HCT116 (cell line): ENCODE measurements at regions not wholly inside any gene's neighbourhood (a gene's known extent, or its start where the extent isn't known, plus 50 kb on each side); places are given as distances from the start of the nearest gene placed in this dataset.

Experiments
- ATAC-seq: fragments of 200-7000 bp; cut with Tn5 transposase; 2 replicates; pipeline ENCODE4 v1.9.1; 2020; ENCODE audit warnings: mild to moderate bottlenecking, moderate library complexity
- BruUV-seq: library from RNA; stranded (reverse); fragments of 400-500 nt; replicated peaks from 2 replicates; lab custom pipeline; 2021; lab: Mats Ljungman, UMichigan
- CTCF ChIA-PET: fragments of 300-600 bp; sonication (Branson Sonifier 250); formaldehyde crosslinking; loops from one replicate; lab custom pipeline; 2021; ENCODE audit warnings: antibody characterized with exemption; lab: Charles Lee
- POLR2A ChIA-PET: fragments of 300-600, 350-600 bp; sonication (Branson Sonifier 250); formaldehyde crosslinking; loops from one replicate; lab custom pipeline; 2021; ENCODE audit warnings: antibody characterized with exemption; lab: Charles Lee
- RAD21 ChIA-PET, 2 experiments: fragments of 300-600 bp; sonication (Branson Sonifier 250); formaldehyde crosslinking; loops; one replicate each; lab custom pipeline; 2023; ENCODE audit warnings: low total read pairs in 2 of 2; ENCODE audit not compliant: uncharacterized antibody in 2 of 2, unreplicated experiment in 2 of 2, low non-redundant PET in 1 of 2; lab: Charles Lee
- DNase-seq: peaks from one replicate; pipeline ENCODE4 v3.0.0-alpha.2; 2010; ENCODE audit warnings: low read depth, low spot score
- H2AFZ ChIP-seq: fragments of 200-600 bp; shearing (Covaris generic), sonication (generic); 2 replicates; pipeline ENCODE4 v1.6.1; 2017; ENCODE audit warnings: low read depth, mixed run types, mixed read lengths, antibody characterized with exemption, low read length; ENCODE audit not compliant: poor library complexity, severe bottlenecking
- H3K27ac ChIP-seq: 2 replicates; pipeline ENCODE4 v1.5.1; 2012; ENCODE audit warnings: low read depth, low read length
- H3K27me3 ChIP-seq: fragments of 200-600 bp; sonication (generic); 2 replicates; pipeline ENCODE4 v1.6.1; 2016; ENCODE audit warnings: mixed run types, low read length, mixed read lengths; ENCODE audit not compliant: insufficient read depth
- H3K36me3 ChIP-seq, 2 experiments: fragments of 200-500 bp in 1 of 2; fragments of 200-600 bp in 1 of 2; sonication (Bioruptor generic) in 1 of 2; sonication (generic) in 1 of 2; 2 replicates each; pipeline versions ENCODE4 v1.5.1 to v1.6.1; 2014 to 2016; ENCODE audit warnings: low read length in 2 of 2, inconsistent platforms in 1 of 2, mixed read lengths in 1 of 2, mixed run types in 1 of 2; ENCODE audit not compliant: insufficient read depth in 2 of 2, control insufficient read depth in 1 of 2
- H3K4me1 ChIP-seq, 2 experiments: fragments of 200-600 bp in 1 of 2; sonication (generic) in 1 of 2; 2 replicates each; pipeline versions ENCODE4 v1.5.1 to v1.6.1; 2012 to 2017; ENCODE audit warnings: low read length in 2 of 2, inconsistent platforms in 1 of 2, mild to moderate bottlenecking in 1 of 2, mixed read lengths in 1 of 2, mixed run types in 1 of 2, moderate library complexity in 1 of 2; ENCODE audit not compliant: insufficient read depth in 2 of 2, control insufficient read depth in 1 of 2
- H3K4me2 ChIP-seq: fragments of 200-600 bp; sonication (generic); 2 replicates; pipeline ENCODE4 v1.6.1; 2017; ENCODE audit warnings: mixed run types, low read length, mixed read lengths
- H3K4me3 ChIP-seq, 2 experiments: fragments of 200-600 bp in 1 of 2; sonication (generic) in 1 of 2; replicated peaks in 1 of 2; 2 replicates each; pipeline ENCODE4 v1.5.1; 2011 to 2016; ENCODE audit warnings: low read length in 2 of 2, control low read depth in 1 of 2, low read depth in 1 of 2, mild to moderate bottlenecking in 1 of 2, mixed read lengths in 1 of 2, mixed run types in 1 of 2
- H3K79me2 ChIP-seq: fragments of 200-600 bp; sonication (generic); 2 replicates; pipeline ENCODE4 v1.6.1; 2017; ENCODE audit warnings: mild to moderate bottlenecking, mixed run types, low read length, moderate library complexity, mixed read lengths; ENCODE audit not compliant: insufficient read depth
- H3K9ac ChIP-seq: fragments of 200-600 bp; sonication (generic); 2 replicates; pipeline ENCODE4 v1.6.1; 2016; ENCODE audit warnings: low read length, mixed read lengths
- H3K9me2 ChIP-seq: fragments of 200-600 bp; sonication (generic), shearing (Covaris generic); 2 replicates; pipeline ENCODE4 v1.6.1; 2017; ENCODE audit warnings: mixed run types, mild to moderate bottlenecking, moderate library complexity; ENCODE audit not compliant: insufficient read depth
- H3K9me3 ChIP-seq, 2 experiments: fragments of 200-500 bp in 1 of 2; fragments of 200-600 bp in 1 of 2; sonication (Bioruptor generic) in 1 of 2; sonication (generic) in 1 of 2; 2 replicates each; pipeline ENCODE4 v1.6.1; 2014 to 2017; ENCODE audit warnings: low read length in 2 of 2, mixed read lengths in 2 of 2, inconsistent platforms in 1 of 2, low read depth in 1 of 2, mild to moderate bottlenecking in 1 of 2, mixed run types in 1 of 2, moderate library complexity in 1 of 2; ENCODE audit not compliant: control insufficient read depth in 1 of 2, insufficient read depth in 1 of 2
- H4K20me1 ChIP-seq: fragments of 200-600 bp; sonication (generic), shearing (Covaris generic); 2 replicates; pipeline ENCODE4 v1.6.1; 2017; ENCODE audit warnings: mixed run types, mild to moderate bottlenecking, moderate library complexity; ENCODE audit not compliant: insufficient read depth
- CTCF ChIP-seq, 3 experiments: fragments of 200-600 bp in 1 of 3; sonication (generic) in 1 of 3; IDR thresholded peaks in 2 of 3; conservative IDR thresholded peaks in 1 of 3; 2 replicates each; pipeline ENCODE4 v1.5.1; 2012 to 2017; ENCODE audit warnings: low read depth in 2 of 3, low read length in 2 of 3, antibody characterized with exemption in 1 of 3, borderline replicate concordance in 1 of 3, control low read depth in 1 of 3, mild to moderate bottlenecking in 1 of 3, mixed read lengths in 1 of 3, mixed run types in 1 of 3, moderate library complexity in 1 of 3; ENCODE audit not compliant: insufficient read depth in 1 of 3
- REST ChIP-seq: IDR thresholded peaks from 2 replicates; pipeline ENCODE4 v1.6.1; 2012; ENCODE audit warnings: low read depth
- ZNF274 ChIP-seq: fragments of 200-500 bp; sonication (Bioruptor generic); IDR thresholded peaks from 2 replicates; pipeline ENCODE4 v1.6.1; 2014; ENCODE audit warnings: mild to moderate bottlenecking, low read depth, low read length, inconsistent platforms
- intact Hi-C: fragments of 100-400 bp; cut with micrococcal nuclease; formaldehyde crosslinking; loops from 2 replicates; pipeline ENCODE4 v1.10.0; 2022

GRCh38 chr1:221141606-221142285, 262.5 kb downstream of the HLX start:
- no peaks in the 10 kb centered on the region for H3K4me1 ChIP-seq
- H3K36me3 ChIP-seq, result no peaks in the 10 kb centered on the region
- H3K9ac ChIP-seq, result no peak overlapping the region
- ChIA-PET CTCF (no interaction called here), RAD21 (no interaction called here), POLR2A (no interaction called here)
- H2AFZ ChIP-seq, result no peak overlapping the region
- DNase-seq (no peak), ATAC-seq (no peak)
- intact Hi-C loops, result no loop called here
- H3K9me2 ChIP-seq, result no peaks in the 10 kb centered on the region
- no peak overlapping the region for H3K4me3 ChIP-seq
- H3K27me3 ChIP-seq, result no peaks in the 10 kb centered on the region
- no peaks in the 10 kb centered on the region for H4K20me1 ChIP-seq
- TF ChIP-seq ZNF274 (no peak), REST (no peak), CTCF (IDR thresholded peaks at IDR 0.05 in 2 of 3, conservative IDR thresholded peaks at IDR 0.05 in 1 of 3; ENCODE audit: borderline replicate concordance in 1 of 3, insufficient read depth in 1 of 3, low read depth in 2 of 3, low read length in 2 of 3) (no peak)
- no TSS peak for BruUV-seq
- no peak overlapping the region for H3K27ac ChIP-seq
- H3K79me2 ChIP-seq, result no peaks in the 10 kb centered on the region
- no peaks in the 10 kb centered on the region for H3K9me3 ChIP-seq
- no peak overlapping the region for H3K4me2 ChIP-seq
